ENCODE measurements at regions not wholly inside any gene's neighbourhood (a gene's known extent, or its start where the extent isn't known, plus 50 kb on each side); places are given as distances from the start of the nearest gene placed in this dataset.
"Not testable (repeated sequence)": the region's sequence is repeated elsewhere in the genome, so short reads cannot be mapped to it uniquely, and the experiment has no call there.

DNA sequence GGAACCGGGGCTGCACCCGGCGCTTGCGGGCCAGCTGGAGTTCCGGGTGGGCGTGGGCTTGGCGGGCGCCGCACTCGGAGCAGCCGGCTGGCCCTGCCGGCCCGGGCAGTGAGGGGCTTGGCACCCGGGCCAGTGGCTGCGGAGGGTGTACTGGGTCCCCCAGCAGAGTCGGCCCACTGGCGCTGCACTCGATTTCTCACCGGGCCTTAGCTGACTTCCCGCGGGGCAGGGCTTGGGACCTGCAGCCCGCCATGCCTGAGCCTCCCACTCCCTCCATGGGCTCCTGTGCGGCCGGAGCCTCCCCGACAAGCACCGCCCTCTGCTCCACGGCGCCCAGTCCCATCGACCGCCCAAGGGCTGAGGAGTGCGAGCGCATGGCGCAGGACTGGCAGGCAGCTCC, 100.6 kb downstream of the SCN11A start:
- H2BK120ac ChIP-seq (ENCODE audit: low read depth, low read length); H2AK9ac ChIP-seq (replicated peaks; ENCODE audit: low read depth, low read length, poor library complexity); in situ Hi-C loops (cut with MboI; ENCODE audit: low sequenced_read_pairs); ATAC-seq (ENCODE audit: low read depth); H3K4me1 ChIP-seq (ENCODE audit: control insufficient read depth, insufficient read depth, low read length); intact Hi-C loops (cut with micrococcal nuclease); H3K4me3 ChIP-seq (ENCODE audit: insufficient read depth, low read depth, low read length); H2AK5ac ChIP-seq (ENCODE audit: low read depth, low read length); H3K27ac ChIP-seq (ENCODE audit: insufficient read depth, low read length); DNase-seq; H3K27me3 ChIP-seq (ENCODE audit: control insufficient read depth, insufficient read depth, low read length); H3K79me1 ChIP-seq (ENCODE audit: low read depth in 1 of 2, low read length in 2 of 2); H4K8ac ChIP-seq (ENCODE audit: low read depth in 2 of 2, low read length in 2 of 2); H2BK20ac ChIP-seq (ENCODE audit: low read depth, low read length); H3K9me1 ChIP-seq (ENCODE audit: insufficient read depth, low read length); dilution Hi-C loops (cut with HindIII; ENCODE audit: low sequenced_read_pairs, unreplicated experiment); H3K18ac ChIP-seq (ENCODE audit: low read depth, low read length); H3K14ac ChIP-seq (replicated peaks; ENCODE audit: low read depth, low read length); H4K20me1 ChIP-seq (ENCODE audit: insufficient read depth, low read length); BruUV-seq (replicated peaks); POLR2A ChIA-PET (ENCODE audit: unreplicated experiment); H2BK15ac ChIP-seq (ENCODE audit: low read depth, low read length); H2BK5ac ChIP-seq (ENCODE audit: low read depth, low read length, poor library complexity, severe bottlenecking); H2AFZ ChIP-seq (replicated peaks; ENCODE audit: low read length, poor library complexity); H3K56ac ChIP-seq (ENCODE audit: extremely low read depth, insufficient read depth, low read length); H3K23ac ChIP-seq (ENCODE audit: low read depth, low read length); CTCF ChIA-PET; H3K4ac ChIP-seq (ENCODE audit: low read depth, low read length); H3K9me3 ChIP-seq (ENCODE audit: control insufficient read depth, insufficient read depth, low read length); H3K36me3 ChIP-seq (ENCODE audit: control insufficient read depth, insufficient read depth, low read length); H4K5ac ChIP-seq (ENCODE audit: low read depth, low read length); H4K91ac ChIP-seq (ENCODE audit: insufficient read depth, low read depth, low read length); H3K4me2 ChIP-seq (ENCODE audit: low read depth, low read length); H3K9ac ChIP-seq (ENCODE audit: low read depth, low read length): not testable (repeated sequence)
- 91% methylated on average over 6 of the region's 33 CpGs; no CpG with 5 or more reads in 1 of the 2 experiments for WGBS, 2 experiments (ENCODE audit: extremely low coverage in 2 of 2, insufficient read length in 1 of 2)

Data from IMR-90 (cell line).